ENCODE measurements at regions not wholly inside any gene's neighbourhood (a gene's known extent, or its start where the extent isn't known, plus 50 kb on each side); places are given as distances from the start of the nearest gene placed in this dataset.

DNA sequence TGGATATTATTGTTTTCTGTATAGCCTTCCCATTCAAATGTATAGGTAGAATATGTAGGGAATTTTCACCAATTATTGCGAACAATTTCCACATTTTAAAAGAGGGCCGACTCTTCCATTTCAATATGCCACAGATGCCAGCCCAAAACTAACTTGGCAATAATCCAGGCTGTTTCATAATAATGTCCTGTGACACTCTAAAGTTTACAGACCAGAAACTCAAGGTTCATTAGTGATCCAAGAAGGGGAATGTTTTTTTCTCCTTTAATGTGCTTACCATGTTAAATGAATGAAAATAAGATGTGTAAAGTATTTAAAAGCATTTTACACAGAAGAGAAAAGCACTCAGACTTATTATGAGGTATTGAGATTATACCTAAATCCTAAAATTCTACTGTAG is 63.0 kb upstream of the FAM3C start:
- DNase-seq (ENCODE audit: low spot score) = no peak
- TF ChIP-seq, protein P1, sequence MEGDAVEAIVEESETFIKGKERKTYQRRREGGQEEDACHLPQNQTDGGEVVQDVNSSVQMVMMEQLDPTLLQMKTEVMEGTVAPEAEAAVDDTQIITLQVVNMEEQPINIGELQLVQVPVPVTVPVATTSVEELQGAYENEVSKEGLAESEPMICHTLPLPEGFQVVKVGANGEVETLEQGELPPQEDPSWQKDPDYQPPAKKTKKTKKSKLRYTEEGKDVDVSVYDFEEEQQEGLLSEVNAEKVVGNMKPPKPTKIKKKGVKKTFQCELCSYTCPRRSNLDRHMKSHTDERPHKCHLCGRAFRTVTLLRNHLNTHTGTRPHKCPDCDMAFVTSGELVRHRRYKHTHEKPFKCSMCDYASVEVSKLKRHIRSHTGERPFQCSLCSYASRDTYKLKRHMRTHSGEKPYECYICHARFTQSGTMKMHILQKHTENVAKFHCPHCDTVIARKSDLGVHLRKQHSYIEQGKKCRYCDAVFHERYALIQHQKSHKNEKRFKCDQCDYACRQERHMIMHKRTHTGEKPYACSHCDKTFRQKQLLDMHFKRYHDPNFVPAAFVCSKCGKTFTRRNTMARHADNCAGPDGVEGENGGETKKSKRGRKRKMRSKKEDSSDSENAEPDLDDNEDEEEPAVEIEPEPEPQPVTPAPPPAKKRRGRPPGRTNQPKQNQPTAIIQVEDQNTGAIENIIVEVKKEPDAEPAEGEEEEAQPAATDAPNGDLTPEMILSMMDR (IDR thresholded peaks at IDR 0.05; ENCODE audit: extremely low read depth, missing control alignments) = no peak

- TF ChIP-seq, protein P1 (IDR thresholded peaks at IDR 0.05; ENCODE audit: extremely low read depth, missing control alignments) = no peak
- DNase-seq (ENCODE audit: low spot score) = no peak
Measured at GRCh38 chr7:121456785-121457359, 60.8 kb upstream of the FAM3C start.

- TF ChIP-seq, protein P1 (IDR thresholded peaks at IDR 0.05; ENCODE audit: extremely low read depth, missing control alignments) = no peak
Measured at GRCh38 chr7:121456015-121456414, 59.9 kb upstream of the FAM3C start.

DNA sequence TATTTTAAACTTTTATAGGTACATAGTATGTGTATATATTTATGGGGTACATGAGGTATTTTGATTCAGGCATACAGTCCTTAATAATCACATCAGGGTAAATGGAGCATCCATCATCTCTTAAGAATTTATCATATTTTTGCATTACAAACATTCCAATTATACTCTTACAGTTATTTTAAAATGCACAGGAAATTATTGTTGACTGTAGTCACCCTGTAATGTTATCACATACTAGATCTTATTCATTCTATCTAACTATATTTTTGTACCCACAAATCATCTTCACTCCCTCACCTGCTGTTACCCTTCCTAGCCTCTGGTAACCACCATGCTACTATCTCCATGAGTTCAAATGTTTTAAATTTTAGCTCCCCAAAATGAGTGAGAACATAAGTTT is 56.3 kb upstream of the FAM3C start:
- TF ChIP-seq, protein P1 (IDR thresholded peaks at IDR 0.05; ENCODE audit: extremely low read depth, missing control alignments) = no peak
- DNase-seq (ENCODE audit: low spot score) = no peak

More at GRCh38 chr7:121456015-121456414, 59.9 kb upstream of the FAM3C start:
- no peak for DNase-seq (ENCODE audit: low spot score)

DNA sequence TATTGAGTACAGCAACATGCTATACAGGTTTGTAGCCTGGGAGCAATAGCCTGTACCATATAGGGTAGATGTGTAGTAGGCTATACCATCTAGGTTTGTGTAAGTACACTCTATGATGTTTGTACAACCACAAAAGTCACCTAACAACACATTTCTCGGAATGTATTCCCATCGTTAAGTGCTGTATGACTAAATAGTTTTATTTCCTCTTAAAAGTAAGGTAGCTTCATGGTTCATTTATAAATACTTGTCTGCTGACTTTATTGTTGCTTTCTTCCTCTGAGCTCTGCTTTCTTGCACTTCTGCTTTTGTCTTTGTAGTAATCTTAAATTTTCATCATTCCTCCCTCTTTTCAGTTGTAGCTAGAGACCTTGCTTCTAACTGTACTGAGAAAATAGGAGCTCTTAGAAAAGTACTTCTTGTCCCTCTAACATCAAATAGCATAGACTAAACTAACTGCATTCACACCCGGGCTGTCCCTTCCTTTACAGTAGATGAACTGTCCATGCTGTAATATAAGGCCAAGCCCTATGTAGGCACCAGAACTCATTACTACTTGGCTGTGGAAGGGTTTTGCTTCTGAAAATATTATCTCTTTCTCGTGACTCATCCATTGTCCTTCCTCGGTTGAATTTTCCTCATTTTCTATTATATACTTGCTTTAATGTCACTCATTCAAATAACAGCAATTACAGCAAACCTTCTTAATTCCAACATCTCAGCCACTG is 55.4 kb upstream of the FAM3C start:
- DNase-seq (ENCODE audit: low spot score) = no peak

GRCh38 chr7:121450631-121451198 is 54.6 kb upstream of the FAM3C start:
- no peak for DNase-seq (ENCODE audit: low spot score)
- TF ChIP-seq, protein P1 (IDR thresholded peaks at IDR 0.05; ENCODE audit: extremely low read depth, missing control alignments) = no peak

More for the DNA sequence above, 55.4 kb upstream of the FAM3C start:
- TF ChIP-seq, protein P1 (IDR thresholded peaks at IDR 0.05; ENCODE audit: extremely low read depth, missing control alignments) = no peak

DNA sequence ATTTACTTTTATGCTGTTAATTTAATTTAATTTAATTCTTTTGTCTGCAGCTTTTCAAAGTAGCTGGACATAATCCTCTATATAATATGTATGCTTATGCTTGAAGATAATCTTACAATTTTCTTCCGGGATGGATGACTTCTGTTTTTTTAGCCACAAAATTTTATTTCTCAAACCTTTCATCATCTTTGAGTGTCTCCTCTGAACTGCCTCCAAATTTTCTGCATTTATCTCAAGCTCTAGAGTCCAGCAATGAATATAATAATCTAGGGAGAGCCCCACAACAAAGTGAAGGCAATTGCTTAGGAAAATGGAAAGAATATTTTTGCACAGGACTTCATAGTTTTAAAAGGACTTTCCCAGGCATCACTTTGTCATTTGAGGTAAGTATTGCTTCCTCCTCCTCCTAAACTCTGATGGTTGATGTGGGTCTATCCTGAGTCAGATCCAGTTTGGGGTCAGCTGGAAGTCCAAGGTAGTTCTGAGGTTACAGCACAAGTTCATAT is 53.7 kb upstream of the FAM3C start:
- TF ChIP-seq, protein P1 (IDR thresholded peaks at IDR 0.05; ENCODE audit: extremely low read depth, missing control alignments) = no peak
- DNase-seq (ENCODE audit: low spot score) = no peak

All from GM20000 (cell line).